Mammary epithelial cell (primary cell): ENCODE measurements at regions not wholly inside any gene's neighbourhood (a gene's known extent, or its start where the extent isn't known, plus 50 kb on each side); places are given as distances from the start of the nearest gene placed in this dataset.

Source experiments
- CTCF ChIP-seq, 2 donors: IDR thresholded peaks in 1 of 2; conservative IDR thresholded peaks in 1 of 2; 2 replicates each; pipeline ENCODE4 v1.5.1; 2011 to 2012; ENCODE audit warnings: inconsistent platforms in 2 of 2, low read length in 2 of 2, mild to moderate bottlenecking in 2 of 2, control low read depth in 1 of 2, low read depth in 1 of 2; ENCODE audit not compliant: insufficient read depth in 1 of 2; ENCODE audit errors: extremely low read depth in 1 of 2
- EZH2 ChIP-seq: IDR thresholded peaks from 2 replicates; pipeline ENCODE4 v1.6.1; 2012; ENCODE audit warnings: low read length, inconsistent platforms, borderline replicate concordance

GRCh38 chr2:150716186-150716585 is 228.7 kb upstream of the RND3 start:
- TF ChIP-seq CTCF (conservative IDR thresholded peaks at IDR 0.05 in 1 of 2, IDR thresholded peaks at IDR 0.05 in 1 of 2; ENCODE audit: extremely low read depth in 1 of 2, insufficient read depth in 1 of 2, low read depth in 1 of 2, low read length in 2 of 2) (no peak), EZH2 (no peak)
